ENCODE measurements at regions not wholly inside any gene's neighbourhood (a gene's known extent, or its start where the extent isn't known, plus 50 kb on each side); places are given as distances from the start of the nearest gene placed in this dataset.
A peak's percentile ranks its signal among the peaks of the same experiment; 100 is the strongest.
"Not testable (repeated sequence)": the region's sequence is repeated elsewhere in the genome, so short reads cannot be mapped to it uniquely, and the experiment has no call there.

DNA sequence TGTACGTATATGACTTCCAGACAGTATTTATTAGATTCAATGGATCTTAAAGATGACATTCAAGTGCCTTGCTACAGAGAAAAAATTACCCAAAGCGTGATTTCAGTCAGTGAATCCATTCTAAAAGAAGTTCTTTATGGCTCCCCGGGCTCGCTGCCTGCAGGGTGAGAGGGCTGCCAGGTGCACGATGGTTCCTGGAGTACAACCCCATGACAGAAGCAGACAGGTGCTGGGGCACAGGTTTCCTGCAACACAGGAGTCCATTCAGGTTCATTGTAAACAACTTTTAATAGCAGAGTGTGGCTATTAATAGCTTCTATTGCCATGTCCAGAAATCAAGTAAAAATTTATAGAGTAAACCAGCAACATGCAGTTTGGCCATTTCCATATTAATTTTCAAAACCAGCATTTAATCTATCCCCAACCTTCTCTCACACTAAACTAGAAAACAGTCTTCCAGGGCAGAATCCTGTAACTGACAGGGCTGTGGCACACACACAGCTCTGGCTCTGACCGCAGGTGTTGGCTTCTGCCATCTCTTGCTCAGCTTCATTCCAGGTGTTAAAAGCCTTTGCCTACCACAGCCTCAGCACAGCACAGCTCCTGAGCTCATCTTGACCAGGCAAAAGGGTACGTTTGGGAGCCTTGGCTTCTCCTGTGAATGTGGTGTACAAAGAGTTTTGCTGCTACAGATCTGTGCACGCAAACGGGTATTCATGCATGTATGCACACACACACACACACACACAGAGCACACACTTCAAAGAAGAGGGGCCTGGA, 185.9 kb downstream of the MEX3B start:
- DNase-seq = peak in 1 of 2 experiments; percentile 48

DNA sequence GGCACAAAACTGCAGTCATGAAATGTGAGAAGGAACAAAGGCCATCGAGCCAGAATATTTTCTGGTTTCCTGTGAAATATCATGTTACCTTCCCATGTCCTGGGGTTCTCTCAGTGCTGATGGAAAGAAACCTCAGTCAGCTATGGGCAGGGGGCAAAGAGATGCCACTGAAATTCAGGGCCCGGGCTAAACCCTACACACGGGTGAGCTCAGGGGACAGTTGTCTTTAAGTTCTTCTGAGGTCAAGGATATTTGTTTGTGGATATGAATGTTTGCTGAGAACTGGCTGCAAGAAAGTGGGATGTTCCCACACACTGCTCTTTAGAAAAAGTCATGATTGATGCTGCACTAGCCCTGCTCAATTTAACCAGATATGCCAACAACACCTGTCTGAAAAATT, 187.2 kb downstream of the MEX3B start:
- no peak for DNase-seq

DNA sequence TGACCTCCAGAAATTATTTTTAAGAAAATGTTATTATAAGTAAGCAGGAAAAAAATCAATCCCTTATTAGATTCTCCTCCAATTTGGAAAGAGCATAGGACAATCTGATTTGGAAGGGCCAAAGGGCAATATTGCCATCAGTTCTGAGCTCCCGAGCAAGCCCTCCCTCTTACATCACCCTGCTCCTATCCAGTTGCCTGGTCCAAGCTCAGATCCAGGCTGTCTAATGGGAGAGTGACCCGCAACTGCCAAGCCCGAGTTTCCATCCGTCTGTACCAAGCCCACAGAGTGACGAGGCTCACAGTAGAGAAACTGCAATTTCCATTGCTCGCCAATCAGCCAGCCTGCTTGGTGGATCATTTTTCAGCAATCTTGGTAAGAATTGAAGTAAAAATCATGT, 187.7 kb downstream of the MEX3B start:
- DNase-seq = no peak

DNA sequence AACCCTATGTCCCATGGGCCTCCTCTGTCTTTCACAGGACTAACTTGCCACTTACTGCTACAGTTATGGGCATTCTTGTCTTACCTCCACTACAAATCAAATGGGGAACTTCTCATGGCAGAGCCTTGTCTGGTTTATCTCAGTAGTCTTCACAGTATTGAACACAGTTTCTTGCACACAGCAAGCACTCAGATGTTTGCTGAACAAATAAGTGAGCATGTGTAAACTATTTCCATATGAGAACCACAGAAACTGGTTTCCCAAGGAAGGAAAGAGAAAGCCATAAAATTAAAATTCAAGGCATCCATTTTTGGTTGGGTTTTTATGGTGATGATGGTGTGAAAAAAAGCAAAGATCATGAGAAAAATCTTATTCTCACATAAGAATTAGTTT, 189.2 kb downstream of the MEX3B start:
- no peak for DNase-seq

- DNase-seq = no peak
Observed at GRCh38 chr15:81856001-81856633, 189.7 kb downstream of the MEX3B start.

- DNase-seq = no peak
Observed at GRCh38 chr15:81853150-81853748, 192.6 kb downstream of the MEX3B start.

GRCh38 chr15:81852411-81853149, 193.2 kb downstream of the MEX3B start:
- DNase-seq = no peak

- DNase-seq = no peak
Observed at GRCh38 chr15:81851757-81852156, 194.1 kb downstream of the MEX3B start.

GRCh38 chr15:81851325-81851724, 194.5 kb downstream of the MEX3B start:
- DNase-seq = no peak

DNA sequence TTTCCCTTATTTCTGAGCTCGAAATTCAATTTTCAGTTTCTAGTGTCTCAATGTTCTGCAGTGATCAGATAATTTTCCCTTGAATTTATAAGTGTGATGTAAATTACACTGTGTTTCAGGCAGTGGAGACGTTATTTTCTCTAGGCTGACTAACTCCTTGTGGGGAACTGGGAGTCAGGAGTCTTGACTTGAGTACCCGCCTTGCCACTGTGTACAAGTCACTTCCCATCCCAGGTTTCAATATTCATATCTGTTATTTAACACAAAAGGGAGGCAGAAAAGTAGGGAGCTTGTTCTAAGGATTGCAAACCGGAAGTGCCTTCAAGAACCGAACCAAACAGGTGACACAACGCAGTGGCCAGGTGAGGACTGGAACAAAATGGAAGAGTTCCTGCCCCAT, 196.5 kb downstream of the MEX3B start:
- DNase-seq = no peak

GRCh38 chr15:81848701-81849100, 197.1 kb downstream of the MEX3B start:
- DNase-seq = no peak

DNA sequence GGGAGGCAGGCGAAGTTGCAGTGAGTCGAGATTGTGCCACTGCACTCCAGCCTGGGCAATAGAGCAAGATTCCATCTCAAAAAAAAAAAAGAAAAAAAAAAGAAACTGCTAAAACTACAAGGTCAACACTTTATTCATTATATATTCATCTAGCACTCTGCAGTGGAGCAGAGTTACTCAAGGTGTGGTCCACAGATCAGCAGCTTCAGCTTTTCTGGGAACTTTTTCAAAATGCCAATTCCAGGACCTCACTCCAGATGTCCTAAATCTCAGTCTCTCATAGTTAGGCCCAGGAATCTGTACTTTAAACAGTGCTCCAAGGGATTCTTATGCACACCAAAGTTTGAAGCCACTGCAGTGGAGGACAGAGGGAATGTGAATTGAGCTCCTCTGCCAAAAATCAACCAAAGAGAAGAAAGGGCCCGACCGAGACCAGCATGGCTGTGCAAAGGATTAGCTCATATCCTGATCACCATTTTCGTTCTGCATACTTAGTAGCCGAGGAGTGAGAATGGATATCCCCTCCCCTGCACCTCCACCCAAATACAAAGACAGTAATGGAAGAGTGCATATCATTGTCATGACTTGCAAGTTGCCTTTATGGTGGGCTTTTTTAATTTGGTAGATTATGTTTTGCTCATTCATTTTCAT, 201.9 kb downstream of the MEX3B start:
- DNase-seq = no peak

GRCh38 chr15:81843226-81843625, 202.6 kb downstream of the MEX3B start:
- DNase-seq = no peak

DNA sequence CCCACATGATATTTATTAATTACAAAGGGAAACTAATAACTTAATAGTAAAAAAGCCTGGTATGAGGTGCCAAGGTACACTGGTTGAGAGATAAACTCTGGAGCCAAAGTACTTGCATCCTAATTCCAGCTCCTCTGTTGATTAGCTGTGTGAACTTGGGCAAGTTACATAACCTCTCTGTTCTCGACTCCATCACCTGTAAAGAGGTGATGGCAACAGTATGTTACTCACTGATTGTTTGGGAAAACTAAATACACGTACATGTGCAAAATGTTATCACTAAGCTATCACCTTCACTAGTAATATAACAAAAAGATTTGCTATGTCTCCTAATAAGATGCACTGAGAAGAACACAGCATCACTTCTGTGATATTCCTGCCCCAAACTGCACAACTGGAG, 206.4 kb downstream of the MEX3B start:
- no peak for DNase-seq

DNA sequence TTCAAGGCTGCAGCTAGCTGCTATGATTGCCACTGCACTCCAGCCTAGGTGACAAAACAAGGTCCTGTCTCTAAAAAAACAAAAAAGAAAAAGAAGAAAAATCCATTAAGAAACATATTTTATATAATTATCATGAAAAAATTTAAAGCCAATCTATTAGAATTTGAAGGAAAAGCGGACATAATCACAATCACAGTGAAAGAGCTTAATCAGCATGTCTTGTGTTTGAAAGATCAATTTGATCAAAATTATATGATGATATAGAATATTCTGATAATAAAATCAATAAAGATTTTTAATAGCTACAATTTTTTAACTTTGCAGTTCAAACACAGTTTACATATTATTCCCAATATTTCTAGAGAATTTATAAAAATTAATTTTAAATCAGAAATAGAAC, 210.1 kb downstream of the MEX3B start:
- no peak for DNase-seq

- DNase-seq = no peak
Observed at GRCh38 chr15:81830520-81830919, 215.3 kb downstream of the MEX3B start.

DNA sequence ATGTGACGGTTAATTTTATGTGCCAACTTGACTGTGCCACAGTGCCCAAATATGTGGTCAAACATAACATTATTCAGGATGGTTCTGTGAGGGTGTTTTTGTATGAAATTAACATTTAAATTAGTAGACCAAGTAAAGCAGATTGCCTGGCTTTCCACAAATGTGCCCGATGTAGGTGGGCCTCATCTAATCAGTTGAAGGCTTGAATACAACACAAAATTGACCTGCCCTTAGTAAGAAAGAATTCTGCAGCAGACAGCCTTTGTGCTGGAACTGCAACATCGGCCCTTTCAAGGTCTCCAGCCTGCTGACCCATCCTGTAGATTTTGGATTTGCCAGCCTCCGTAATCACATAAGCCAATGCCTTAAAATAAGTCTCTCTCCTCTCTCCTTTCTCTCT, 215.9 kb downstream of the MEX3B start:
- no peak for DNase-seq

DNA sequence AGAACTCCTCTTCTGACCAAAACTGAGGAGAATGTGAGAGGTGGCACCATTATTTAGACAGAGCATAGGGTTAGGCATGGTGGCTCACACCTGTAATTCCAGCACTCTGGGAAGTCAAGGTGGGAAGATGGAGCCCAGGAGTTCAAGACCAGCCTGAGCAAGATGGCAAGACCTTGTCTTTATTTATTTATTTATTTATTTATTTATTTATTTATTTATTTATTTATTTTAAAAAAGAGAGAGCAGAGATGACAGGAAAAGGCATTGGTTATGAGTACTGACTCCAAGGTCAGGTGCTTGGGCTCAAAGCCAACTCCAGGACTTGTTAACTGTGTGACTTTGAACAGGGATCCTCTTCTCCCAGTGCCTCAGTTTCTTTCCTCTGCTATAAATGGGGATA, 217.7 kb downstream of the MEX3B start:
- DNase-seq = no peak

DNA sequence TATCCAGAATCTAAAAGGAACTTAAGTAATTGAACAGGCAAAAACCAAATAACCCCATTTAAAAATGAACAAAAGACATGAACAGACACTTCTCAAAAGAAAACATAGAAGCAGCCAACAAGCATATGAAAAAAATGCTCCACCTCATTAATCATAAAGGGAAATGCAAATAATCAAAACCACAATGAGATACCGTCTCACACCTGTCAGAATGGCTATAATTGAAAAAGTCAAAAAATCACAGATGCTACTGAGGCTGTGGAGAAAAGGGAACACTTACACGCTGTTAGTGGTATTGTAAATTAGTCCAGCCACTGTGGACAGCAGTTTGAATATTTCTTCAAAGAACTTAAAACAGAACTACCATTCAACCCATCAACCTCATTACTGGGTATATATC, 220.7 kb downstream of the MEX3B start:
- DNase-seq = no peak

DNA sequence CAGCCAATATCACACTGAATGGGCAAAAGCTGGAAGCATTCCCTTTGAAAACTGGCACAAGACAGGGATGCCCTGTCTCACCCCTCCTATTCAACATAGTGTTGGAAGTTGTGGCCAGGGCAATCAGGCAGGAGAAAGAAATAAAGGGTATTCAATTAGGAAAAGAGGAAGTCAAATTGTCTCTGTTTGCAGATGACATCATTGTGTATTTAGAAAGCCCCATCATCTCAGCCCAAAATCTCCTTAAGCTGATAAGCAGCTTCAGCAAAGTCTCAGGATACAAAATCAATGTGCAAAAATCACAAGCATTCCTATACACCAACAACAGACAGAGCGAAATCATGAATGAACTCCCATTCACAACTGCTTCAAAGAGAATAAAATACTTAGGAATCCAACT, 223.2 kb downstream of the MEX3B start:
- DNase-seq = not testable (repeated sequence)

GRCh38 chr15:81819924-81820635, 225.7 kb downstream of the MEX3B start:
- DNase-seq = no peak

DNA sequence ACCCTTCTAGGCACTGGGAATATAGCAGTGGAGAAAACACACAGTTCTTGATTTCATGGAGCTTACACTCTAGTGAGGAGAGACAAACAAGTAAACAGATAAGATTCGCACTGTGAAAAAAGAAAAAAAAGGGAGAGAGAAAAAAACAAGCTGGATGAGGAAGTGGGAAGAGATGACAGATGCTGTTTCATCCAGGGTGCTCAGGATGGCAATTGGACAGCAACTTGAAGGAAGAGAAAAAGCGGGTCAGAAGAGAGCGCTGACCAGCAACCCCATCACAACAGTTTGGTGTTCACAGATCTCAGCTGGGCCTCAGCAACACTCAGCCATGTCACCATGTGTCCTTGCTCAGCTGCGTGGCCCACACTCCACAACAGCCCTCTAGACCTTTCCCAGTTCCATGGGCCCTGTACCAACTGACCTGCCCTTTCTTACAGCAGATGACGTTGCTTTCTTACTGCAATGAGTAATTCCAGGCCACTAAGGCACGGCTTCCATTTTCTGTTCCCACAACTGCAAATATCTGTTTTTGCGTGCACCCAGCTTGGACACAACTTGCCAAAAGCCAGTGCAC, 230.8 kb downstream of the MEX3B start:
- DNase-seq = no peak

All from NCI-H187 (cell line).